Activated CD4-positive, alpha-beta T cell treated with anti-CD3 and anti-CD28 coated beads for 24 hours (primary cell): ENCODE measurements at regions not wholly inside any gene's neighbourhood (a gene's known extent, or its start where the extent isn't known, plus 50 kb on each side); places are given as distances from the start of the nearest gene placed in this dataset.

Experiments used
- DNase-seq, 2 donors: peaks; one replicate each; pipeline ENCODE4 v3.0.0-alpha.2; 2020; ENCODE audit warnings: low read depth in 2 of 2

GRCh38 chr2:121018136-121019061, 266.6 kb downstream of the TFCP2L1 start:
- DNase-seq = no peak

GRCh38 chr2:121019071-121019470, 265.9 kb downstream of the TFCP2L1 start:
- no peak for DNase-seq

- no peak for DNase-seq
Measured at GRCh38 chr2:121019756-121020155, 265.2 kb downstream of the TFCP2L1 start.

GRCh38 chr2:121021685-121022084, 263.3 kb downstream of the TFCP2L1 start:
- DNase-seq = no peak

GRCh38 chr2:121028577-121028976, 256.4 kb downstream of the TFCP2L1 start:
- DNase-seq = no peak

GRCh38 chr2:121030523-121030922, 254.5 kb downstream of the TFCP2L1 start:
- DNase-seq = no peak

- no peak for DNase-seq
Measured at GRCh38 chr2:121031568-121032340, 253.2 kb downstream of the TFCP2L1 start.

- no peak for DNase-seq
Measured at GRCh38 chr2:121033461-121033996, 251.5 kb downstream of the TFCP2L1 start.

GRCh38 chr2:121034551-121034950, 250.5 kb downstream of the TFCP2L1 start:
- DNase-seq = no peak

- no peak for DNase-seq
Measured at GRCh38 chr2:121036226-121036692, 248.7 kb downstream of the TFCP2L1 start.

- no peak for DNase-seq
Measured at GRCh38 chr2:121037480-121037879, 247.5 kb downstream of the TFCP2L1 start.

- DNase-seq = no peak
Measured at GRCh38 chr2:121038031-121038430, 247.0 kb downstream of the TFCP2L1 start.

- DNase-seq = no peak
Measured at GRCh38 chr2:121038431-121038830, 246.6 kb downstream of the TFCP2L1 start.

GRCh38 chr2:121038891-121039616, 245.9 kb downstream of the TFCP2L1 start:
- DNase-seq = no peak

- DNase-seq = no peak
Measured at GRCh38 chr2:121039679-121040078, 245.3 kb downstream of the TFCP2L1 start.

- DNase-seq = no peak
Measured at GRCh38 chr2:121041516-121041915, 243.5 kb downstream of the TFCP2L1 start.

- no peak for DNase-seq
Measured at GRCh38 chr2:121043061-121043826, 241.8 kb downstream of the TFCP2L1 start.

- no peak for DNase-seq
Measured at GRCh38 chr2:121043827-121044222, 241.2 kb downstream of the TFCP2L1 start.

- DNase-seq = no peak
Measured at GRCh38 chr2:121044412-121044811, 240.6 kb downstream of the TFCP2L1 start.

GRCh38 chr2:121045245-121045644, 239.8 kb downstream of the TFCP2L1 start:
- DNase-seq = no peak

- no peak for DNase-seq
Measured at GRCh38 chr2:121046335-121046734, 238.7 kb downstream of the TFCP2L1 start.
